ENCODE measurements at regions not wholly inside any gene's neighbourhood (a gene's known extent, or its start where the extent isn't known, plus 50 kb on each side); places are given as distances from the start of the nearest gene placed in this dataset.
"Not testable (repeated sequence)": the region's sequence is repeated elsewhere in the genome, so short reads cannot be mapped to it uniquely, and the experiment has no call there.

DNA sequence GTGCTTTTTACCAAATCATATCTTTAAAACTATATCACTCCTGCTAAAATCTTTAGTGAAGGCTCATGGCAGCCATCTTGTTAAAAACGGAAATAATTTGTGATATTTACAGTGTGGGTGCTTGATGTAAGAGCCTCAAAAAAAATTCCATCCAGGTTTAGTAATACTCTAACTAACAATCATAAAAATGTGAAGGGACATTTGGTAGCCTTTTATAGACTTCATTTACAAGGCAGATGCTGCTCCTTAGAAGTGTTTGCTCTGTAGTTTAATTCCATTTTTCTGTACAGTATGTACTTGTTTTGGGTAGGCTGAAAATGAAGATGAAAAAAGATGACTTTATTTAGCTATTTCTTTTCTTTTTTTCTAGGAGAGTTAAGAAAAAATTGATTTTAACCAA lies 525.0 kb downstream of the ZEB2 start:
- peak; percentile 8 for DNase-seq

- DNase-seq, result not testable (repeated sequence)
Measured at GRCh38 chr2:143991596-143991995, 528.3 kb downstream of the ZEB2 start.

DNA sequence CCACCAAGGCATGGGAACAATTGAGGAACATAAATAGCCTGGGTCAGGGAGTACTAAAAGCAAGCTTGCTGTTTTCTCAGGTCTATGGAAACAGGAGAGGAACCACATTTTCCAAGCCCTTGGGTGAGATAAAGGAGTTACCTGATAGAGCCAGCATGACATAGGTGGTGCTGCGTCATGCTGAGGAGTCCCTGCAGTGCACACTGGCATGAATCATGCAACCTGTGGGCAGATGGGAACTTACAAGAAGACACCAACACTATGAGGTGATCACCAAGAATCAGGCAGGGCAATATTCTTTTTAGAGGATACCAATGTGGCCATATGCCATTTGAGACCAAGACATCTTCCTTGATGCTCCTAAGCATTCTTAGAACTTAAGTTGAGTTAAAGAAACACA lies 531.8 kb downstream of the ZEB2 start:
- no peak for DNase-seq

- no peak for DNase-seq
Measured at GRCh38 chr2:143981428-143981827, 538.5 kb downstream of the ZEB2 start.

GRCh38 chr2:143977356-143977755 lies 542.6 kb downstream of the ZEB2 start:
- no peak for DNase-seq

DNA sequence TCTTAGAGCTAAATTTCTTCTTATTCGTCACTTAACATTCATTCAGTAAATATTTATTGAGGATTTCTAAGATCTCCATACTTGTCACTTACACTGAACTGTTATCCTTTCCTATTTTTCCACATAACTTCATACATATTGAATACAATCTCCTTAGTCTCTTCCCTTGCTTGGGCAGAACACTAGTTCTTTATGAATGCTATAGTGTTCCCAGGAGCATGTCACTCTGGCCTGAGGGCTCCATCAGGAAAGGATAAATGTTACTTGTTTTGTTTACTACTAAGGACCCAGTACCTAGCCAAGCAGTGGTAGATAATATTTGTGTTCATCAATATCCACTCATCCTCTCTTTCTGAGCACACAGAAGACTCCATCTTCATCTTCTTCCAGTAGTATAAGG lies 544.7 kb downstream of the ZEB2 start:
- DNase-seq, result no peak

- DNase-seq, result peak; percentile 30
Measured at GRCh38 chr2:143974262-143974661, 545.7 kb downstream of the ZEB2 start.

GRCh38 chr2:143968860-143969259 lies 551.1 kb downstream of the ZEB2 start:
- no peak for DNase-seq

- no peak for DNase-seq
Measured at GRCh38 chr2:143968360-143968759, 551.6 kb downstream of the ZEB2 start.

- no peak for DNase-seq
Measured at GRCh38 chr2:143965493-143966164, 554.3 kb downstream of the ZEB2 start.

GRCh38 chr2:143964891-143965290 lies 555.0 kb downstream of the ZEB2 start:
- no peak for DNase-seq

- peak; percentile 7 for DNase-seq
Measured at GRCh38 chr2:143960177-143960576, 559.7 kb downstream of the ZEB2 start.

DNA sequence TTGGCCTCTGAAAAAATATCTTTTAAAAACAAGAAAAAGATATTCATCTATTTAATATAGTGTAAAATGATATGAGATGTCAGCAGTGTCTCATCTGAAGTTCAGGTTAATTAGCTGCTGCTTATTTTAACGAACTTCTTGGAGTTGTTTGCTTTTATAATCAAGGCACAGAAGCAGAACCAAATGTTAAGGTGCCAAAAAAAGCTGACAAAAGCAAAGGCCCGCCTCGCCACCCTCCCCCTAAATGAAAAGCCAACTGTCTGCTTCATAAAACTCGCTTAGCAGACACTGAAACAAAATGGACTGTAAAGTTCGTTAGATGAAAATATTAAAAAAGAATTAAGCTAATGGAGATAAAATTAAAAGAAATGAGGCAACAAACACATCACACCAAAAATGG lies 562.6 kb downstream of the ZEB2 start:
- DNase-seq, result no peak

DNA sequence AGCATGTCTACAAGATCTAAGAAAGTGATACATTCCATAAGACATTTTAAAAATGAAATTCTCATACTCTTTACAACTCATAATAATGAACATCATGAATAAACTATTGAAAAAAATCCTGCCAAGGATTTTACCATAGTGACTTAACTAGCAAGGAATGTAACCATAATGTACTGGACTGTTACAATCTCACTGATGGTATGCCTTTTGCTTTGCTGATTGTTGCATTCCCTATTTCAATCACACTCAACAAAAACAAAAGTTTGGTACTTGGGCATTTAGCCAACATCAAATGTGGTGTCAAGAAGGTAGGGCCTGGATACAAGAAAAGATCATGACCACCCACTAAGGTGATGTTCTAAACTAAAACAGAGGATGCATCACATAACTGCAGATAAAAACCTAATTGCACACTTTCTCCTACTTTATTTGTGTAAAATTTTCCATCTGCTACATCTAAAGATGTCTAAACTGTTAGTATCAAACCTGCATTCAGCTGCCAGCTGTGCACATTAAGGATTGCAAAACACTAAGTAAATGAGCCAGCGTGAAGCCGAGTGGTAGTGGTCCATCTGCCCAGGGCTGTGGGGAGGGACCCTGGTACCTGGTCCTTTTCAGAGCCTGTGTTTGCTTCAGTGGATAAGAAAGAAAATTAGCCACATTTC lies 564.4 kb downstream of the ZEB2 start:
- DNase-seq, result peak; percentile 86

DNA sequence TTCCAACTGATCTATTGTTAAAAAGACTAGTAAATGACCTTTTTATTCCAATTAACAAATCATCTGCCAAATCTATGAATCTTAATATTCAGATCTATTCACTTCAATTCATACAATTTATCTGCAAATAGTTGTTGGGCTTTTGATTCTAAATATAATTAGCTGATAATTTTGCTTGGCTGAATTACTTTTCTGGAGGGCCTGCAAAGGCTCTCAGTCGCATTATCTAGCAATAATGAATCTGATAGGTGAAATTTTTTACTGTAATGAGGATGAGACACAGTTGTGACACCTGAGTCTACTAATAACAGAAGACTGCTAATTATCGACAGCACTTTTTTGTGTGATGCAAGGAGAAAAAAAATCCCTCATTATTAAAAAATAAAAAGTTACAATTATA lies 565.1 kb downstream of the ZEB2 start:
- DNase-seq, result no peak

GRCh38 chr2:143954186-143954585 lies 565.7 kb downstream of the ZEB2 start:
- DNase-seq, result peak; percentile 60

DNA sequence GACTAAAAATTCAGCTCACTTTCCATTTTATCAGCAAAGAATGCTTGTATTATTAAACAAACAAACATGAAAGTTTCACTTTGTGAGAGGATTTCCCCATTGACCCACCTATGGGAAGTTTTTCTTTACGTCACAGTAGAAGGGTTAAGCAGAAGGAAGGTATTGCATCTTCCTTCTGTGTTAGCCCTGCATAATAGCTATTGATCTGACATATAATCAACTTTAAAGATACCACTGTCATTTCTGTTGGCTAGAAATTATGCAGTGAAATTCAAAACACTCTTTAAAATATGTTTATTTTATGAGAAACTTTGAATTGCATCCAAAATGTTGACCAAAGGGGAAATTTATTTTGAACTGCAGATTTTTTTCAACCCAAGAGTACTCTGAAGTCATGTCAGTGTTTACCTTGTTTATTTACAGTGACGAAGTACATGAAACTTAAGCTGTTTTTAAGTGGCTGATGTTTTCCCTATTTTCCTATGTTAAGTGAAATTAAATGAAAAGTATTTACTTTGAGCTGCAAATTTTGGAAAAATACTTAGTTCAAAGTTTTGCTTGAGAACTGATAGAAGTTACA lies 566.4 kb downstream of the ZEB2 start:
- DNase-seq, result peak; percentile 9

DNA sequence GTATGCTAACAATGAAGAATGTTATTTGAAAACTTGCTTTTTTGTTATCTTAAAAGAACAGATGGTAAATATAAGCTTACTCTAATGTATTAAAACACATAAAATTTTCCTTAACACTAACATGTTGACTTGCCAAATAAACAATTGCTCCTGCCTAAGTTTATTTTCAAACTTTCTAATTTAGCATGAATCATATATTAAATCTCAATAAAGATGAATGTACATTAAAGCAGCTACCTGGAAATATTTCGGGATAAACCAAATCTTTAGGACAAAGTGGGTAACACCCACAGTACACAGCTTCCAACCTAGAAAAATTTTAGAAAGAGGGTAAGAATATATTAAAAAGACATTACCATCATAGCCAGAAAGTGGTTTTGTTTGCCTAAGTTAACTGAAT lies 567.4 kb downstream of the ZEB2 start:
- DNase-seq, result no peak

GRCh38 chr2:143950704-143951103 lies 569.2 kb downstream of the ZEB2 start:
- no peak for DNase-seq

DNA sequence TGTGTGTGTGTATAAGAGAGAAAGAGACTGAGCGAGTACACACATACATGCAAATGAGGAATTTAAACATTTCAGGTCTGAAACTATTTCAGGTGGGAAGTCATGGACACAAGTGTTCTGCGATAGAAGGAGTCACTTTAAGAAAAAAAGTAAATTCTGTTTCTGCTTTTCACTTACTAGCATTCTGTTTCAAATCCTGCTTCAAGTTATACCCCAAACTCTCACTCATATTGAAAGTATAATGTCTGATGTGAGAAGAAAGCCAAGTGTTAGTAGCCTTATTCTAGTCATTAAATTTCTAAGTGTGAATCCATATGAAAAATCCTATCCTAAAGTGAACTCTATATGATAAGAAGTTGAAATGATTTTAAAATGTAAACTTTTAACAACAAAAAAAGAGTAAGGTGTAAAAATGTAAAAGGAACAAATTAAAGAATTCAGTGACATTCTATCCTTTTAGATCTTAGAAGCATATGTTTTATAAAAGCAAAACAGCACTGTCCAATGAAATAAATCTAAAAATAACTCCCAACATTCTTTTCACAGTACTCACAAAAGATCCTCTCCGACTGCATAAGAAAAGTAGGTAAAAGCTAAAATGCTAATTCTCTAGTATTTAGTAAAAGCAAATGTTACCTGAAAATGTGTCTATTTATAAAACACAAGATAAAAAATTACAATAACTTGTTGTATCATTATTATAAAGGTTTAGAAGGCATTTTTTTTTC lies 570.6 kb downstream of the ZEB2 start:
- DNase-seq, result no peak

- peak; percentile 51 for DNase-seq
Measured at GRCh38 chr2:143948710-143949109, 571.2 kb downstream of the ZEB2 start.

DNA sequence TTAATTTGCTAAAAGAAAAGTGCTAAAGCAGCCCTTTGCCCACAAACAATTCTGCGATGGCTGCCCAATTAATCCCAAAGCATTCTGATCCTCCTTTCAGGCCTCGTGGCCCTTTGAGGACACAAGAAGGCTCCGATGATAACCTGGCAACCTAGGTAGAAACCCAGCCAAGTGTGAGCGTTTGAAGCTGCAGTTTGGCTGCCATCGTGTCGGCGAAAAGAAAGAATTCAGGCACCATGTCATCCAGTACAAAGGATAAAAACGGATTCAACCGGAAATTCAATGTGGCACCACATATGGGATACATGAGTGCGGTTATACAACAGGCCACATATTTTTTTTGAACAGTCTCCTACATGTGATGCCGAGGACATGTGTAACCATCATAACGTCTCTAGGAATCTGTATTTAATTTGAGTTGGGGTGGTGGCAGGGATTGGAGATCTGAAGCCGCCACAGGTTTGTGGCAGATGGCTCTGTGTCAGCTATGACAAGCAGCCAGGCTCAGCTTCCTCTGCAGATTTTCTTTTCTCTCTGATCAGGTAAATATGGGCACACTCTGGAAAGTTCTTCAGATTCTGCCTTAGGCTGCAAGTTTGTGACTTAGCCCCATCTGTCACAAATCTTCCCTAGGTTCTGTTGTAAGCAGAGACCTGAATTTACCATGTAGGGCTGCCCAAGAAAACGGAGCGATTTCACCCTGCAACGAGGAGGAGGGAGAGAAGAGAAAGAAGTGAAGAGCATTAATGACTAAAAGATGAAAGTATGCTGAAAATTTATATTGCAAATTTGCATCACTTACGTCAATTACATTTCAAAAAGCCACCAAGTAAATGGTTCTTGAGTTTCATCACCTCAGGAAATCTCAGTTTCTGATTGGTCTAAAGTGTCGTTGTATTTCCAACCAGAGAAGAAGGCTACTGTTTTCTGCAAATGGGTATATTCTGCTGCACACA lies 573.2 kb downstream of the ZEB2 start:
- DNase-seq, result peak; percentile 66

GRCh38 chr2:143942486-143942885 lies 577.4 kb downstream of the ZEB2 start:
- no peak for DNase-seq

All from EL (cell line).